ENCODE measurements at regions not wholly inside any gene's neighbourhood (a gene's known extent, or its start where the extent isn't known, plus 50 kb on each side); places are given as distances from the start of the nearest gene placed in this dataset.
"Not testable (repeated sequence)": the region's sequence is repeated elsewhere in the genome, so short reads cannot be mapped to it uniquely, and the experiment has no call there.

DNA sequence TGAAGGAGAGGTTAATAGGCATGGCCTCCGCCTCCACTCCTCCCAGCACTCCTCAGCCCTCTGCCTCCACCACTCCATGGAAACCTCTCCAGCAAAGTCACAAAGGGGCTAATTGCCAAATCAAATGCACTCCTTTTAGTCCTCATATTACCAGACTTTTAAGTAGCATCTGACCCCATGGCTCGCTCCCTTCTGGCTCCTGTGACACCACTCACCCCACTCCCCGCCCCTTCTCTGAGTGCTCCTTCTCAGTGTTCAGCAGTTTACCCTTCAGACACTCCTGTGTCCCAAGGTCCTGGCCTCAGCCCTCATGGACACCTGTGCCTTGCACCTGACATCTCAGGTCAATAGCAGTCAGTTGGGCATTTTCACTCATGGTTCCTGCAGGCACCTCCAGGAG is 243.5 kb upstream of the CCL2 start:
- Histone ChIP-seq H3K36me3 (ENCODE audit: low read depth) (no peaks in the 10 kb centered on the region), H3K4me1 (ENCODE audit: low read depth) (no peaks in the 10 kb centered on the region), H3K9me3 (no peaks in the 10 kb centered on the region), H3K4me3 (no peak overlapping the region)
- ATAC-seq (no peak), DNase-seq (no peak)
- TF ChIP-seq, protein P1, sequence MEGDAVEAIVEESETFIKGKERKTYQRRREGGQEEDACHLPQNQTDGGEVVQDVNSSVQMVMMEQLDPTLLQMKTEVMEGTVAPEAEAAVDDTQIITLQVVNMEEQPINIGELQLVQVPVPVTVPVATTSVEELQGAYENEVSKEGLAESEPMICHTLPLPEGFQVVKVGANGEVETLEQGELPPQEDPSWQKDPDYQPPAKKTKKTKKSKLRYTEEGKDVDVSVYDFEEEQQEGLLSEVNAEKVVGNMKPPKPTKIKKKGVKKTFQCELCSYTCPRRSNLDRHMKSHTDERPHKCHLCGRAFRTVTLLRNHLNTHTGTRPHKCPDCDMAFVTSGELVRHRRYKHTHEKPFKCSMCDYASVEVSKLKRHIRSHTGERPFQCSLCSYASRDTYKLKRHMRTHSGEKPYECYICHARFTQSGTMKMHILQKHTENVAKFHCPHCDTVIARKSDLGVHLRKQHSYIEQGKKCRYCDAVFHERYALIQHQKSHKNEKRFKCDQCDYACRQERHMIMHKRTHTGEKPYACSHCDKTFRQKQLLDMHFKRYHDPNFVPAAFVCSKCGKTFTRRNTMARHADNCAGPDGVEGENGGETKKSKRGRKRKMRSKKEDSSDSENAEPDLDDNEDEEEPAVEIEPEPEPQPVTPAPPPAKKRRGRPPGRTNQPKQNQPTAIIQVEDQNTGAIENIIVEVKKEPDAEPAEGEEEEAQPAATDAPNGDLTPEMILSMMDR (IDR thresholded peaks at IDR 0.05) = no peak
- intact Hi-C loops (cut with DNase I, micrococcal nuclease) = no loop called here

DNA sequence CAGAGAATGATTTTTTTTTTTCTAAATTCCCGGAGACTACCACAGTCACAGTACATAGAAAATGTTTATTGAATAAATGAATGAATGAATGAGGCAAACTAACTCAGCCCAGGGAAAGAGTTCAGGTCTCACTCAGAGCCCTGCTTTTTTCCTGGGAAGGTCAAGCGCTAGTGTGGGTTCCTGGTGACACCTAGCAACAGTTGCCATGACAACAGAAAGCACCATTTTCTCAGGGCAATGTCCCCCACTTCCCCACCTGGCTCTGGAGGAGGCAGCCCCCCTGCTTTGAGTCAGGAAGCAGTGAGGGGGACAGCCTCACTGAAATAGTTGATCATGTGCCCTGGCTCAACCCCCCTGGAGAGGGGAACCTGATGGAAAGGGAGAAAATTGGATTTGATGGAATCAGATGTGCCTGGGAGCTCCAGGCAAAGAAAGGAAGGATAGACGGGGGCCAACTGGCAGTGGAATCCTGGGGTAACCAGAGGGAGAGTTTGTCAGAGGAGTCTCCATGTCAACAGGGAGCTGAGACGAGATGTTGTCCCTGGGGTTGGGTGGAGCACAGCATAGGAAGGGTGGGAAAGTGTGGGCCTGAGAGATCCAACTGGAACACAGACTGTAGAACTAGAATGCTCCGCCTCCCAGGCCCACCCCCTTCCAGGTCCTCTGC is 242.2 kb upstream of the CCL2 start:
- TF ChIP-seq, protein P1 (IDR thresholded peaks at IDR 0.05) = no peak
- no peaks in the 10 kb centered on the region for H3K4me1 ChIP-seq (ENCODE audit: low read depth)
- DNase-seq (no peak), ATAC-seq (no peak)
- intact Hi-C loops (cut with DNase I, micrococcal nuclease) = no loop called here
- no peaks in the 10 kb centered on the region for H3K9me3 ChIP-seq
- no peak overlapping the region for H3K4me3 ChIP-seq
- no peaks in the 10 kb centered on the region for H3K36me3 ChIP-seq (ENCODE audit: low read depth)

DNA sequence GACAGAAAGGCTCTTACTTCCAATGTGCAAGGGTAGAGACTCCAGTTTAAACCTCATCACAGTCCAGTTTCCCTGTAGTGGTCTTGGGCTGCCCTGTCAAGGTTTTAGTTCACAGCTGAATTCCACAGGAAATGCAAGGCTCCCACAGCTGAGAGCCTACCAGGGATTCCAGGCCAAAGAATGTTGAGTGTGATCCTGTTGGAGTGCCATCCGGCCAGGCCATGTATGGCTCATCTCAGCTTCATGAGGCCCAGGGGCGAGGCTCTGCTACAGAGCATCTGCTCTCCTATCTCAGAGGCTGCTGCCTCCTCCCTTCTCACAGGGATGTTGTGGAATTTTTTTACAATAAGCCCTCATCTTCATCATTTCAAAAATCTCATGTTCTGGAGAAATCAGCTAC is 239.8 kb upstream of the CCL2 start:
- Histone ChIP-seq H3K4me3 (no peak overlapping the region), H3K9me3 (no peaks in the 10 kb centered on the region), H3K4me1 (ENCODE audit: low read depth) (no peaks in the 10 kb centered on the region), H3K36me3 (ENCODE audit: low read depth) (no peaks in the 10 kb centered on the region)
- DNase-seq (no peak), ATAC-seq (no peak)
- intact Hi-C loops (cut with DNase I, micrococcal nuclease) = no loop called here
- TF ChIP-seq, protein P1 (IDR thresholded peaks at IDR 0.05) = no peak

DNA sequence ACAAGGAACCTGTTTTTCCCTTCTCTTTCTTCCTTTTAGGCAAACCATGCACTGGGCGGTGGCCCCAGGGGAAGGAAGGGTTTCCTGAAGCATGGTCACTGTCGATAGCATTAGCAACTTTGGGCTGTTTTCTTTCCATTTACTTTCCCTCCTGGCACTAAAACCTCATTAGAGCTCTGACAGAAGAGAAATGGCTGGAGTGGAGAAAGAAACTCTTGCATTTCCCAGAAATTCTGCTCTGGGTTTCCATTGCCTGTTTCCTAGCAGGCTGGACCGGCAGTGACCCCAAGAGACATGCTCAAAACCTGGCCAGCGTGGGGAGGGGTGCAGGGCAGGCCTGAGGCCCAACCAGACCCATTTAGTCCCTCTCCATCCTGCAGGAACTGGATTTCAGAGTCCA is 230.7 kb upstream of the CCL2 start:
- H3K4me3 ChIP-seq = no peak overlapping the region
- H3K36me3 ChIP-seq (ENCODE audit: low read depth) = no peaks in the 10 kb centered on the region
- H3K9me3 ChIP-seq = no peaks in the 10 kb centered on the region
- no peaks in the 10 kb centered on the region for H3K4me1 ChIP-seq (ENCODE audit: low read depth)
- DNase-seq = no peak
- TF ChIP-seq, protein P1 (IDR thresholded peaks at IDR 0.05) = no peak
- ATAC-seq = no peak
- intact Hi-C loops (cut with DNase I, micrococcal nuclease) = no loop called here

DNA sequence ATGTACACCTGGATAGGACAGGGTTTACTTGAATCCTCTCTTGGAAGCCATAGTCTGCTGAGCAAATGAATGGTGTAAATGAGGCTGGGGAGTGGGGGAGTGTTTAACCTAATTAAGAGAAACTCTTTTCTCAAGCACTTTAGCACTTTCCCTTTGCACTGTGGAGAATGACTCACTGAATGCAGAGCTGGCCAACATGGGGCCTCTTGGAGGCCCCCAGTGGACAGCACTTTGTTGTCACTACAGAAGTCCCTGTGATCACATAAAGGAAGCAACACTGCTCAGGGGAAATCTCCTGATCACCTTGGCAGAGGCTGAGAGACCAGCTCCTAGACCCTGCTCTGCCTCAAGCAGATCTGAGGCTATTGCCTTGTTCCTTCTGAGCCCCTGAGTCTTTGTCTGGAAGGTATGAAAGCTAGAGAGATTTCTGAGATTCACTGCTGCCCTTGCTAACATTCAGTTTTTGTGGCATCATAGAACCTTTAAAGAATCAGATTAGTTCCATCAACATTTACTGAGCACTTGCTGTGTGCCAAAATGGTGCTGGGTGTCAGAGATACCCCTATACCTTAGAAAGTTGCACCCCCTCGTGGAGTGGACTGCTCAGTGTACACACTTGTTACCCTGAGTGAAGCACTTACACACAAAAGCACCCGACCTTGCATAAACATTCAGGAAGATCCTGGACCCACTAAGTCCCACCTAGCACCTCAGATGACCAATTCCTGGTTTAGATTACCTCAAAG is 230.1 kb upstream of the CCL2 start:
- Histone ChIP-seq H3K4me1 (ENCODE audit: low read depth) (no peaks in the 10 kb centered on the region), H3K36me3 (ENCODE audit: low read depth) (no peaks in the 10 kb centered on the region), H3K4me3 (no peak overlapping the region), H3K9me3 (no peaks in the 10 kb centered on the region)
- ATAC-seq (no peak), DNase-seq (peak in 1 of 3 donors; percentile 42)
- intact Hi-C loops (cut with DNase I, micrococcal nuclease) = no loop called here
- TF ChIP-seq, protein P1 (IDR thresholded peaks at IDR 0.05) = no peak

DNA sequence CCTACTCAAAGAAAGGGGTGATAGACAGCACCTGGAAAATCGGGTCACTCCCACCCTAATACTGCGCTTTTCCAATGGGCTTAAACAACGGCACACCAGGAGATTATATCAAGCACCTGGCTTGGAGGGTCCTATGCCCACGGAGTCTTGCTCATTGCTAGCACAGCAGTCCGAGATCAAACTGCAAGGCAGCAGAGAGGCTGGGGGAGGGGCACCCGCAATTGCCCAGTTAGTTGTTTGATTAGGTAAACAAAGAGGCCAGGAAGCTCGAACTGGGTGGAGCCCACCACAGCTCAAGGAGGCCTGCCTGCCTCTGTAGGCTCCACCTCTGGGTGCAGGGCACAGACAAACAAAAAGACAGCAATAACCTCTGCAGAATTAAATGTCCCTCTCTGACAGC is 224.5 kb upstream of the CCL2 start:
- DNase-seq = peak in 2 of 3 donors; percentile 34 to 43
- intact Hi-C loops (cut with DNase I, micrococcal nuclease); H3K9me3 ChIP-seq; ATAC-seq; H3K36me3 ChIP-seq (ENCODE audit: low read depth); H3K4me1 ChIP-seq (ENCODE audit: low read depth); H3K4me3 ChIP-seq: not testable (repeated sequence)

DNA sequence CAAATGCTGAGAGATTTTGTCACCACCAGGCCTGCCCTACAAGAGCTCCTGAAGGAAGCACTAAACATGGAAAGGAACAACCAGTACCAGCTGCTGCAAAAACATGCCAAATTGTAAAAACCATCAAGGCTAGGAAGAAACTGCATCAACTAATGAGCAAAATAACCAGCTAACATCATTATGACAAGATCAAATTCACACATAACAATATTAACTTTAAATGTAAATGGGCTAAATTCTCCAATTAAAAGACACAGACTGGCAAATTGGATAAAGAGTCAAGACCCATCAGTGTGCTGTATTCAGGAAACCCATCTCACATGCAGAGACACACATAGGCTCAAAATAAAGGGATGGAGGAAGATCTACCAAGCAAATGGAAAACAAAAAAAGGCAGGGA is 222.8 kb upstream of the CCL2 start:
- ATAC-seq; H3K4me3 ChIP-seq; H3K9me3 ChIP-seq; H3K36me3 ChIP-seq (ENCODE audit: low read depth); H3K4me1 ChIP-seq (ENCODE audit: low read depth); DNase-seq; intact Hi-C loops (cut with DNase I, micrococcal nuclease): not testable (repeated sequence)

DNA sequence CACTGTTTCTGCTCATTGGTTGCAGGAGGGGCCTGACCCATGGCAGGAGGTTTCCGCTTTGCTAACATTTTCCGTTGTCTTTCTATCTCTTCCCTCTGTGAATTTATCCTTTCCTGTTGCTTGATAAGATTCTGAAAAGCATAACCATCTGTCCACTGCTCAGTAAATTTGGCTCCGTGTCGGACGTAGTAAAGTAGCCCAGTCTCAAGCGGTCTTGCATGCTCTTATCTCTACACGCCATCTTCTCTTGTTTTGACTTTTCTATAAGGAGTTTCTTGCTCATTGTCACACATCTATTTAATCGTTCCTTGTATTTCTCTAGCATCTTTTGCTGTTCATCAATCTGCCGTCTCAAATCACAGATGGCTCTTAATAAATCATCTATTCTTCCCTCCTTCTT is 216.3 kb upstream of the CCL2 start:
- H3K4me3 ChIP-seq; ATAC-seq; DNase-seq; H3K36me3 ChIP-seq (ENCODE audit: low read depth); intact Hi-C loops (cut with DNase I, micrococcal nuclease); H3K9me3 ChIP-seq; H3K4me1 ChIP-seq (ENCODE audit: low read depth): not testable (repeated sequence)

DNA sequence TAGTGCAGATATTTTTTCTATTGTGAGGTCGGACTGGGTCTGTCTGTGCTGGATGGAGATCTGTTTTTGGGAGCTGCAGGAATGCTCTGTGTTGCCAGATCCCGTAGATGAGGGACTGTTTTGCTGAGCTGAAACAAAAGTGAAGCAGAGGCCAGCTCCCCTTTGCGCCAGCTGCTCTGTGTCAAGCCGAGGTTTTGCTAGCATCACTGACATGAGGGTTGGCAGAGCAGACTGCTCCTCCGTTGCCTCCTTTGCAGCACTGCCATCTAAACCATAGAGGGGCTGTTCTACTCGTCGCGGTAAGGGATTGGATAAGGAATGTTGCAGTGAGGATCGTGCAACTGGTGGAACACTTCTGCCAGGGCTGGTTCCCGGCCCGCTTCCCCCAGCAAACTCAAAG is 215.9 kb upstream of the CCL2 start:
- ATAC-seq; H3K9me3 ChIP-seq; H3K4me3 ChIP-seq; H3K36me3 ChIP-seq (ENCODE audit: low read depth); H3K4me1 ChIP-seq (ENCODE audit: low read depth); intact Hi-C loops (cut with DNase I, micrococcal nuclease); DNase-seq: not testable (repeated sequence)
